Stimulated activated memory B cell treated with anti-CD40 and anti-IgM and Interleukin-4, amounts not matched to agents 10 μg/mL and 1 μg/mL and 100 μg/mL, for 72 hours (primary cell): ENCODE measurements at regions not wholly inside any gene's neighbourhood (a gene's known extent, or its start where the extent isn't known, plus 50 kb on each side); places are given as distances from the start of the nearest gene placed in this dataset.
"Not testable (repeated sequence)": the region's sequence is repeated elsewhere in the genome, so short reads cannot be mapped to it uniquely, and the experiment has no call there.

ENCODE experiments used
- ATAC-seq: fragments of 150-1000 bp; cut with Tn5 transposase; 2 replicates; pipeline ENCODE4 v1.10.0; 2021
- H3K27ac Mint-ChIP-seq: one replicate; pipeline ENCODE4 v1.8.0; 2022; ENCODE audit warnings: mild to moderate bottlenecking, mixed read lengths
- H3K27me3 Mint-ChIP-seq: one replicate; pipeline ENCODE4 v1.8.0; 2022; ENCODE audit warnings: mixed read lengths
- H3K36me3 Mint-ChIP-seq: one replicate; pipeline ENCODE4 v1.8.0; 2022; ENCODE audit warnings: mixed read lengths
- H3K4me1 Mint-ChIP-seq: one replicate; pipeline ENCODE4 v1.8.0; 2022; ENCODE audit warnings: mixed read lengths
- H3K4me3 Mint-ChIP-seq: one replicate; pipeline ENCODE4 v1.8.0; 2022; ENCODE audit warnings: mild to moderate bottlenecking, moderate library complexity, mixed read lengths
- H3K9me3 Mint-ChIP-seq: one replicate; pipeline ENCODE4 v1.8.0; 2022; ENCODE audit warnings: mixed read lengths

GRCh38 chr6:105692613-105693215, 289.8 kb upstream of the PREP start:
- Mint-ChIP-seq H3K4me3 (no peak overlapping the region), H3K27me3 (peaks cover 22% of the 10 kb centered on the region), H3K4me1 (peaks cover 19% of the 10 kb centered on the region), H3K36me3 (peaks cover 5% of the 10 kb centered on the region), H3K9me3 (peaks cover 3% of the 10 kb centered on the region), H3K27ac (no peak overlapping the region)
- ATAC-seq = no peak

GRCh38 chr6:105691971-105692370, 289.1 kb upstream of the PREP start:
- no peak overlapping the region for H3K27ac Mint-ChIP-seq
- peaks cover 11% of the 10 kb centered on the region for H3K9me3 Mint-ChIP-seq
- peaks cover 12% of the 10 kb centered on the region for H3K36me3 Mint-ChIP-seq
- H3K4me3 Mint-ChIP-seq = no peak overlapping the region
- peaks cover 22% of the 10 kb centered on the region for H3K27me3 Mint-ChIP-seq
- peaks cover 19% of the 10 kb centered on the region for H3K4me1 Mint-ChIP-seq
- ATAC-seq = no peak

- peaks cover 16% of the 10 kb centered on the region for H3K9me3 Mint-ChIP-seq
- H3K36me3 Mint-ChIP-seq = peaks cover 13% of the 10 kb centered on the region
- H3K27ac Mint-ChIP-seq = no peak overlapping the region
- H3K27me3 Mint-ChIP-seq = peaks cover 21% of the 10 kb centered on the region
- peaks cover 19% of the 10 kb centered on the region for H3K4me1 Mint-ChIP-seq
- no peak overlapping the region for H3K4me3 Mint-ChIP-seq
- ATAC-seq = no peak
Measured at GRCh38 chr6:105691081-105691480, 288.2 kb upstream of the PREP start.

GRCh38 chr6:105688573-105688972, 285.7 kb upstream of the PREP start:
- H3K4me1 Mint-ChIP-seq = peaks cover 19% of the 10 kb centered on the region
- no peak overlapping the region for H3K4me3 Mint-ChIP-seq
- peaks cover 13% of the 10 kb centered on the region for H3K36me3 Mint-ChIP-seq
- no peak overlapping the region for H3K27ac Mint-ChIP-seq
- H3K9me3 Mint-ChIP-seq = peaks cover 20% of the 10 kb centered on the region
- H3K27me3 Mint-ChIP-seq = peaks cover 8% of the 10 kb centered on the region
- no peak for ATAC-seq

- not testable (repeated sequence) for H3K4me3 Mint-ChIP-seq, H3K4me1 Mint-ChIP-seq, H3K27me3 Mint-ChIP-seq, H3K27ac Mint-ChIP-seq, ATAC-seq
- Mint-ChIP-seq H3K9me3 (peaks cover 20% of the 10 kb centered on the region), H3K36me3 (peaks cover 15% of the 10 kb centered on the region)
Measured at GRCh38 chr6:105686793-105687192, 283.9 kb upstream of the PREP start.

- H3K27ac Mint-ChIP-seq = no peak overlapping the region
Measured at GRCh38 chr6:105681061-105681460, 278.2 kb upstream of the PREP start.

GRCh38 chr6:105680131-105680530, 277.2 kb upstream of the PREP start:
- no peak overlapping the region for H3K4me3 Mint-ChIP-seq

More at GRCh38 chr6:105681061-105681460, 278.2 kb upstream of the PREP start:
- H3K9me3 Mint-ChIP-seq = peaks cover 14% of the 10 kb centered on the region
- ATAC-seq = no peak
- H3K36me3 Mint-ChIP-seq = peaks cover 6% of the 10 kb centered on the region
- no peak overlapping the region for H3K4me3 Mint-ChIP-seq
- no peaks in the 10 kb centered on the region for H3K4me1 Mint-ChIP-seq
- no peaks in the 10 kb centered on the region for H3K27me3 Mint-ChIP-seq

GRCh38 chr6:105678516-105678915, 275.6 kb upstream of the PREP start:
- Mint-ChIP-seq H3K27me3 (no peaks in the 10 kb centered on the region), H3K9me3 (peaks cover 11% of the 10 kb centered on the region), H3K36me3 (peaks cover 6% of the 10 kb centered on the region), H3K4me3 (no peak overlapping the region), H3K27ac (no peak overlapping the region), H3K4me1 (no peaks in the 10 kb centered on the region)
- ATAC-seq = no peak

More at GRCh38 chr6:105680131-105680530, 277.2 kb upstream of the PREP start:
- ATAC-seq = no peak
- peaks cover 14% of the 10 kb centered on the region for H3K9me3 Mint-ChIP-seq
- H3K27me3 Mint-ChIP-seq = no peaks in the 10 kb centered on the region
- H3K27ac Mint-ChIP-seq = no peak overlapping the region
- no peaks in the 10 kb centered on the region for H3K4me1 Mint-ChIP-seq
- peaks cover 6% of the 10 kb centered on the region for H3K36me3 Mint-ChIP-seq

- Mint-ChIP-seq H3K36me3 (peaks cover 6% of the 10 kb centered on the region), H3K27me3 (no peaks in the 10 kb centered on the region), H3K4me3 (no peak overlapping the region), H3K9me3 (peaks cover 11% of the 10 kb centered on the region), H3K4me1 (no peaks in the 10 kb centered on the region), H3K27ac (no peak overlapping the region)
- ATAC-seq = no peak
Measured at GRCh38 chr6:105677671-105678475, 275.0 kb upstream of the PREP start.

- ATAC-seq = no peak
- Mint-ChIP-seq H3K36me3 (peaks cover 5% of the 10 kb centered on the region), H3K27me3 (no peaks in the 10 kb centered on the region), H3K9me3 (peaks cover 14% of the 10 kb centered on the region), H3K4me1 (peaks cover 6% of the 10 kb centered on the region), H3K4me3 (no peak overlapping the region), H3K27ac (no peak overlapping the region)
Measured at GRCh38 chr6:105676857-105677256, 274.0 kb upstream of the PREP start.

- no peaks in the 10 kb centered on the region for H3K36me3 Mint-ChIP-seq
- peaks cover 7% of the 10 kb centered on the region for H3K9me3 Mint-ChIP-seq
- ATAC-seq = no peak
- no peak overlapping the region for H3K4me3 Mint-ChIP-seq
- no peak overlapping the region for H3K27ac Mint-ChIP-seq
- peaks cover 5% of the 10 kb centered on the region for H3K27me3 Mint-ChIP-seq
- H3K4me1 Mint-ChIP-seq = peaks cover 6% of the 10 kb centered on the region
Measured at GRCh38 chr6:105675715-105676397, 273.0 kb upstream of the PREP start.

- peaks cover 29% of the 10 kb centered on the region for H3K27me3 Mint-ChIP-seq
- not testable (repeated sequence) for ATAC-seq, H3K9me3 Mint-ChIP-seq, H3K4me1 Mint-ChIP-seq, H3K4me3 Mint-ChIP-seq, H3K36me3 Mint-ChIP-seq, H3K27ac Mint-ChIP-seq
Measured at GRCh38 chr6:105672856-105673538, 270.1 kb upstream of the PREP start.

GRCh38 chr6:105669232-105669631, 266.4 kb upstream of the PREP start:
- Mint-ChIP-seq H3K4me3 (no peak overlapping the region), H3K36me3 (no peaks in the 10 kb centered on the region), H3K27ac (no peak overlapping the region), H3K4me1 (peaks cover 6% of the 10 kb centered on the region), H3K27me3 (peaks cover 39% of the 10 kb centered on the region), H3K9me3 (peaks cover 14% of the 10 kb centered on the region)
- ATAC-seq = no peak

GRCh38 chr6:105667056-105667455, 264.2 kb upstream of the PREP start:
- Mint-ChIP-seq H3K27me3 (peaks cover 45% of the 10 kb centered on the region), H3K4me1 (peaks cover under 1% of the 10 kb centered on the region), H3K9me3 (peaks cover 13% of the 10 kb centered on the region), H3K27ac (no peak overlapping the region), H3K36me3 (no peaks in the 10 kb centered on the region), H3K4me3 (no peak overlapping the region)
- ATAC-seq = no peak

- H3K9me3 Mint-ChIP-seq = peaks cover 10% of the 10 kb centered on the region
- no peak for ATAC-seq
- H3K27me3 Mint-ChIP-seq = peaks cover 48% of the 10 kb centered on the region
- no peaks in the 10 kb centered on the region for H3K4me1 Mint-ChIP-seq
- no peak overlapping the region for H3K27ac Mint-ChIP-seq
- H3K36me3 Mint-ChIP-seq = no peaks in the 10 kb centered on the region
- H3K4me3 Mint-ChIP-seq = no peak overlapping the region
Measured at GRCh38 chr6:105664931-105665330, 262.0 kb upstream of the PREP start.
